ENCODE measurements at regions not wholly inside any gene's neighbourhood (a gene's known extent, or its start where the extent isn't known, plus 50 kb on each side); places are given as distances from the start of the nearest gene placed in this dataset.

GRCh38 chr14:97458661-97459579, 661.7 kb downstream of the VRK1 start:
- TF ChIP-seq, protein P1, sequence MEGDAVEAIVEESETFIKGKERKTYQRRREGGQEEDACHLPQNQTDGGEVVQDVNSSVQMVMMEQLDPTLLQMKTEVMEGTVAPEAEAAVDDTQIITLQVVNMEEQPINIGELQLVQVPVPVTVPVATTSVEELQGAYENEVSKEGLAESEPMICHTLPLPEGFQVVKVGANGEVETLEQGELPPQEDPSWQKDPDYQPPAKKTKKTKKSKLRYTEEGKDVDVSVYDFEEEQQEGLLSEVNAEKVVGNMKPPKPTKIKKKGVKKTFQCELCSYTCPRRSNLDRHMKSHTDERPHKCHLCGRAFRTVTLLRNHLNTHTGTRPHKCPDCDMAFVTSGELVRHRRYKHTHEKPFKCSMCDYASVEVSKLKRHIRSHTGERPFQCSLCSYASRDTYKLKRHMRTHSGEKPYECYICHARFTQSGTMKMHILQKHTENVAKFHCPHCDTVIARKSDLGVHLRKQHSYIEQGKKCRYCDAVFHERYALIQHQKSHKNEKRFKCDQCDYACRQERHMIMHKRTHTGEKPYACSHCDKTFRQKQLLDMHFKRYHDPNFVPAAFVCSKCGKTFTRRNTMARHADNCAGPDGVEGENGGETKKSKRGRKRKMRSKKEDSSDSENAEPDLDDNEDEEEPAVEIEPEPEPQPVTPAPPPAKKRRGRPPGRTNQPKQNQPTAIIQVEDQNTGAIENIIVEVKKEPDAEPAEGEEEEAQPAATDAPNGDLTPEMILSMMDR (IDR thresholded peaks at IDR 0.05), result no peak
- TF ChIP-seq EP300 (IDR thresholded peaks at IDR 0.05), result no peak
- no peak for TF ChIP-seq POLR2A (IDR thresholded peaks at IDR 0.05)
